HG03378 (cell line): ENCODE measurements at regions not wholly inside any gene's neighbourhood (a gene's known extent, or its start where the extent isn't known, plus 50 kb on each side); places are given as distances from the start of the nearest gene placed in this dataset.
A peak's percentile ranks its signal among the peaks of the same experiment; 100 is the strongest.
"Not testable (repeated sequence)": the region's sequence is repeated elsewhere in the genome, so short reads cannot be mapped to it uniquely, and the experiment has no call there.

Experiments used
- ATAC-seq: cut with Tn5 transposase; IDR thresholded peaks from one replicate; pipeline ENCODE4 v1.9.1; 2021; ENCODE audit warnings: mild to moderate bottlenecking, moderate library complexity; ENCODE audit not compliant: unreplicated experiment

- ATAC-seq: no peak
These were observed 98.4 kb upstream of the BTG1 start for GRCh38 chr12:92244036-92244435.

- ATAC-seq: no peak
These were observed 97.3 kb upstream of the BTG1 start for GRCh38 chr12:92242907-92243306.

DNA sequence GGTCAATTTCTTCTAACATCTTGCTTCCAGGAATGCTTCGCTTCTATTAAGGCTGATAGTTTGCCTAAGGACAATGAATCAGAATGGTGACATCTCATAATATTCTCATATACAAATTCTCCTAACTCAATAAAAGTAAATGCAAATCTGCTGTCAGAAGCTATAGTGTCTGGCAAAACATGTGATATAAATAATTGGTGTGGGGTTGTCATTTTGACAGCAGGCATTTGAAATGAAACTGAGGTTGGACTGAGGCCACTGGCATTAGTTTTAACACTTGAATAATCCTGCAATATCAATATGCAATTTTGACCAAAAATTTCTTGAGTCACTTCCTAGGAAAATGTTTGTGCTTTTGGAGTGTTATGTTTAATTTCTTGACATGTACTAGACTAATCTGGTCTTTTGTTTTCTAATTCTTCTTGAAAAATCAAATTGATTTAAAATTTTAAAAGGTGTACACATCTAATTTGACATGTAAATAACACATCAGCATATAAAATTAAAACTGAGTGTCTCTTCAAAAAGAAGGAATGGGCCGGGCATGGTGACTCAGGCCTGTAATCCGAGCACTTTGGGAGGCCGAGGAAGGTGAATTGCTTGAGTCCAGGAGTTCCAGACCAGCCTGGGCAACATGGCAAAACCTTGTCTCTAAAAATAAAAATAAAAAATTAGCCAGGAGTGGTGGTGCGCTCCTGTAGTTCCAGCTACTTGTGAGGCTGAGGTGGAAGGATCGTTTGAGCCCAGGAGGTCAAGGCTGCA lies 92.3 kb upstream of the BTG1 start:
- no peak for ATAC-seq

GRCh38 chr12:92237262-92237661 lies 91.6 kb upstream of the BTG1 start:
- ATAC-seq: no peak

DNA sequence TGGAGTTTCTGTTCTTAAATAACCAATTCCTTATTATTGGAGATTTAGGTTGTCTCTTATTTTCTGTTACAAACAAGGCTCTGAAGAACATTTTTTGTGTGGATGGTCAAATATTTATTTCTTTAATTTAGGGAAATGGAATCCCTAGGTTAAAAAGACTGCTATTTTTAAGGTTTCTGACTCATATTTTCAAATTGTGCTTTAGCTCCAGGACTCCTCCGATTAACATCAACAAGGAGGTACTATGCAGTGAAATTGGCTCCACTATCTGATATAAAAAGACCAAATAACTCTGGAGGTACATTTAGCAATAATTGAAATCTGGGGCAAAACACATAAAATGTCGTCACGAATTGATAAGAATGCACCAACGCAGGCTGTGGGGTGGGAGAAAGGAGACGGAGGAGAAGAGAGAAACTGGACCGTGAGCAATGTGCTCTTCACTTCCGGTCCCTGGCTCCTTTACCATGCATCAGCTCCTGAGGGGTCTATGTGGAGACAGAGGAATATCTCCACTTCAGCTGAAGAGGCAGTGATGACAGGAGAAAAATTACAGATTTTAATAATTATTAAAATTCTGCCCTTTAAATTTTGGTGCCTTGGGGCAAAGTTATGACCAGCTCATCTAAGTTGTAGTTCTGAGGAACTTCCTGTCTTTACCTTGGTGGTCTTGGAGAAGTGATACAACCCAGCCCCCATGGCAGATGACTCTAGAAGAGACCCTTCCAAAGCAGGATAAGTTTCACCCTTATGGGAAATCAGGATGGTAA lies 90.2 kb upstream of the BTG1 start:
- no peak for ATAC-seq

DNA sequence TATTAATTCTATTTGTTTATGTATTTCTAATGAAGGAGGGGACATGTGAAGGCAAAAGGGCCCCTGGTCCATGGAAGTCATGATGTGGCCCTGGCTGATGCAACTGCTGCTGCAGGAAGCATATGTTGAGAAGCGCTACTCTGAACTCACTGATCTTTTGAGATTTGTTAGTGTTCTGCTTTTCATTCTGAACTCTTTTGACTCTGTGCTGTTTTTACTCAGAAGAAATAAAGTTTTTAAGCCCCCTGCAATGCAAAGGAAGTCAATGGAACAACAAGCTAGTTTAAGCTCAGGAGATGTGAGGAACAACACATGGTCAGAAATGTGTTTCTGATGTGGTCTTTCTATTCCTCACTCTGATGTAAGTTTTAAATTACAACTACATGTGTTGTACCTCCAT lies 88.9 kb upstream of the BTG1 start:
- no peak for ATAC-seq

- ATAC-seq: no peak
These were observed 87.8 kb upstream of the BTG1 start for GRCh38 chr12:92233346-92234015.

DNA sequence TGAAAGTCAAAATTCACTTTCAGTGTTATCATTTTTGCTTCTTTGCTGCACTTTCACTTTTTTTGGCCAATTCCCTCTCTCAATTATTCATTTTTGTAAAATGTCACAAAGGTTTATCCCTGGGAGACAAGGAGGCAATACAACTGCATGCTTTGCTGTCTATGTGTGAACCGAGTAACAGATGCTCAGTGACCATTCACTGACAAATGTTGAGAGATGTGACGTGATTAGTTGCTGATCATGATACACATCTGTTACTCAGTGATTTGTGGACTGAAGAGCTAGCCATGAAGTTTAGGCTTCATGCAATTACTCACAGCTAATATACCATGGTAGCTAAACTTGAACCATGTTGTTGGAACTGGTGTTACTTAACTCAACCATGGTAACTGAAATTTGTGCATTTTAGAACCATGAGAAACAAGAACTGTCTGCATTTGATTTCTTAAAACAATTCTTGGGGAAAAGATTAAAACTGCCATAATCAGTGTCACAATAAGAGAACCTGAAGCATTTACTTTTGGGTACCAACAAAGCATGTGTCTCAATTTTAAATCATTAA lies 86.8 kb upstream of the BTG1 start:
- not testable (repeated sequence) for ATAC-seq

DNA sequence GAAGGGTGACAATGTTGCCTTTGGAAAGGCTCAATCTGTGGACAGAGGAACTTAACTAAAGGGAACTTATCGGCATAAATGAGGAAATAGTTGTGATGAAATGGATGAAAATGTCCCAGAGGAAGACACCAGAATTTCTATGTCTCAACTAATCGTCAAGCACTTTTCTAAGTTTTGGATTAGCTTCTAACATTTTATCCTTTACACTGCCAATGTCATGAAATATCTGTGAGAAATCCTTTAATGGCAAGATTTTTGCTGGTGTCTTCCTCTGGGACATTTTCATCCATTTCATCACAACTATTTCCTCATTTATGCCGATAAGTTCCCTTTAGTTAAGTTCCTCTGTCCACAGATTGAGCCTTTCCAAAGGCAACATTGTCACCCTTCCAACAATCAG lies 86.3 kb upstream of the BTG1 start:
- ATAC-seq: not testable (repeated sequence)

DNA sequence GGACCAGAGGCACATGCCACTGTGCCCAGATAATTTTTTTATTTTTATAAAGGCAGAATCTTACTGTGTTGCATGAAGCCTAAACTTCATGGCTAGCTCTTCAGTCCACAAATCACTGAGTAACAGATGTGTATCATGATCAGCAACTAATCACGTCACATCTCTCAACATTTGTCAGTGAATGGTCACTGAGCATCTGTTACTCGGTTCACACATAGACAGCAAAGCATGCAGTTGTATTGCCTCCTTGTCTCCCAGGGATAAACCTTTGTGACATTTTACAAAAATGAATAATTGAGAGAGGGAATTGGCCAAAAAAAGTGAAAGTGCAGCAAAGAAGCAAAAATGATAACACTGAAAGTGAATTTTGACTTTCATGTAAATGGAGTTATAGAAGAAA lies 85.9 kb upstream of the BTG1 start:
- not testable (repeated sequence) for ATAC-seq

GRCh38 chr12:92229381-92229780 lies 83.7 kb upstream of the BTG1 start:
- ATAC-seq: no peak

DNA sequence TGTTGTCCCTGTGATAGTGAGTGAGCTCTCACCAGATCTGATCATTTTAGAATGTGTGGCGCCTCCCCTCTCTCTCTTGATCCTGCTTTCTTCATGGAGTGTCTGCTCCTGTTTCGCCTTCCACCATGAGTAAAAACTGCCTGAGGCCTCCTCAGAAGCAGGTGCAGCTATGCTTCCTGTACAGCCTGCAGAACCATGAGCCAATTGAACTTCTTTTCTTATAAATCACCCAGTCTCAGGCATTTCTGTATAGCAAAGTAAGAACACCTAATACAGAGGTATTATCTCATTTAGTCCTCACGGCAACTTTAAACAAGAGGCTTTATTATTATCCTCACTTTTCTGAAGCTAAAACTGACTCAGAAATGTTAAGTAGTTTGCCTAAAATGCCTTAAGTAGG lies 81.3 kb upstream of the BTG1 start:
- ATAC-seq: no peak

DNA sequence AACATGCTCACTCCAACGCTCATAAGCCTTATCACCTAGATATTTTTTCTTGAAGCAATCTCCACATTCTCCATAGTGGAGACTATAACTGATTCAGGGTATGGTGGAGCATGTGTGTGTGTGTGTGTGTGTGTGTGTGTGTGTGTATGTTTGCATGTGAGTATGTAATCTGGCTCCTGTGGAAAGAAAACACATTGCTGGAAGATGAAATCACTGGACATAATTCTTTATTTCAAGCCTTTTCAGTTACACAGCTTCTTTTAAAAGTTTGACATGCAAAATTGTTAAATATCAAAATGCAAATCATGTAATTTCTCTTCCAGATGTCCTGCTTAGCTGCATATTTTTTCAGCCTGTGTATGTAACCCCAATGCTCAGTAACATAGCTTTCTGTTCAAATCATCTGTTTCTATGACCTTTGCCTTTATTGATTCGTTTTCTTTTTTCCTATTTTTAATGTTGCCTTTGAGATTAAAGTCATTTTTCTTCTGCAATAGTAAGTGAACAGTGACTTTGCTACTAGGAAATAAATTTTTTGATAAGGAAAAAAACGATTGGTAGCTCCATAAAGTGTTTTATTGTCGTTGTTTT lies 80.5 kb upstream of the BTG1 start:
- no peak for ATAC-seq

DNA sequence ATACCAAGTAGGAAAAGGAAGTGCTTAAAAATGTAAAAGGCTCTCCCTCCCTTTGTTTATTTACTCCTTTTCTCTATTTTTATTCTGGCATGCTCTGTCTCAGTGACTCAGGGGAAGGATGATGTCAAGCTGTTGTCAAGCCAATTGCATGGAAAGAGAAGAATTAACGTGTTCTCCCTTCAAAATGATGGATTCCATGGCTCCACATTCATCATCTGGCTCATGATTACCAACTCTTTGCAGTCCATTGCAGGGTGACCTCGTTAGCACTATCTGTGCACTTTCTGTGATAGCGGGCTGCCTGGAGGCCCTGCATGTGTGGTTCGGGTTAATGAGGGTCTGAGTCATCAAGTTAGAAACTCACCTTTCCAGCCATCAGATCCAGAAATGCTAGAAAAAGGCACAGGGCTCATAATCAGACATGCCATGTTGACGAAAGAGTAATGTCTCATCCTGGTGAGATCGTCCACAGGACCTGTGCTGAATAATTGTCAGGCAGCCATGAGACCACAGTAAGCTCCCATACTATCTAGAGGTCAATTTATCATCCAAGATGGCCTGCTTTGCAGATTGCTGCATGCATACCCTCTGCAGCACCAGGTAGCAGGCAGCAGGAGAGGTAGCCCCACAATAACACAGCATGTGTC lies 79.2 kb upstream of the BTG1 start:
- ATAC-seq: no peak

- ATAC-seq: no peak
These were observed 77.8 kb upstream of the BTG1 start for GRCh38 chr12:92223481-92223880.

DNA sequence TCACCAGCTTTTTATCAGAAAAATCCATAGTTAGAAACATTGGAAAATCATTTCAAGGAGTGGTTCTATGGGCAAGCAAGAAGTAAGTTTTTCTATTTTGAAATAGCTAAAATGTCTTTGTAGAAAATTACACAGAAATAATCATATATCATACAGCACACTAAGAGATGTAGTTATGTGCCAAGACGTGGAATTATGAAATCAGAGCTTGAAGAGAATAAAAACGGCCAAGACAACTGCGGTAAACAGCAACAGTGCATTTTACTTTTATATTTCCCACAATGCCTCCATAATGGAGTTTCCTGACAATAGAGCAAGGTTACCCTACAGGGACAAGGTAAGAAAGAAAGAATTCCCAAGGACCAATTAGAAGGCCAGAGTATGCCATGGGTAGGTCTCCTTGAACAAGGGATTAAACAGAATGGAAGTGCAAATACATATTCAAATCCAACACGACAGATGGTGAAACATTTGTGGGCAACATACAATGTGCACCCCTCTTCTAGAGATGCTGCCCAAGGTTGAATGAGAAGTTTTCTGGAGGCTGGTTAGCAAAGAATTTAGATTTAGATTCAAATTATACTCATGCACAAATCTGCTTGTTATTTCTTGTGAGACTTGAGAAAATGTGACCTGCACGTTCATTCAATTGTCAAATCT lies 76.1 kb upstream of the BTG1 start:
- ATAC-seq: no peak

DNA sequence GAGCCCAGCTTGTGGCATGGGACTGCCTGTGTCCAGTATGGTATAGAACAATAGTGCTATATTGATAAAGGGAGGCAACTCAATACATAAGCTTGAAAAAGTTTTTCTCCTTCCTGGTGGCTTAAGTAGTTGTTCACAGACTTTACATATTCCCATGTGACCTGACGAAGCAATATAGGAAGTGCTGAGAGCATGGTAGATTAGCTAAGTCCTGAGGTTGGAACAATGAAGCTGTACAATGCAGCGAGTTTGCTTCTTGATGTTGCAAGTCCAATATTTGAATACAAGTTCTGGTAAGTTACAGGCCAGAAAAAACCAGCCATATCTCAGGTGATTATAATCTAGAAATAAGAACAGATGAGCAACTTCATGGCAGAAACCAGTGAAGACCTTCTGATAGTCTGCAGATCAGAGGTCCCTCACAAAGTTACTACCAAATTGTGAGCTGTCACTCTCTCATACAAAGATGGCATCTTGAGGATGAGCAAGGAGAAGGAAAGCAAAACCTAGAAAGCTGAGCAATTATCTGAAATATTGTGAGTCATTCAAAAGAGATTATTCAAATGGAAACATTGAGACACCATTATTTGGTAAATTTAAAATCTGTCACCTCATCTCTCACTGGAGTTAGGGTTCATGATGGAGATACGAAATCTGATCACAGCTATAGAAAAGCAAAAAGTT lies 72.9 kb upstream of the BTG1 start:
- peak; percentile 72 for ATAC-seq

DNA sequence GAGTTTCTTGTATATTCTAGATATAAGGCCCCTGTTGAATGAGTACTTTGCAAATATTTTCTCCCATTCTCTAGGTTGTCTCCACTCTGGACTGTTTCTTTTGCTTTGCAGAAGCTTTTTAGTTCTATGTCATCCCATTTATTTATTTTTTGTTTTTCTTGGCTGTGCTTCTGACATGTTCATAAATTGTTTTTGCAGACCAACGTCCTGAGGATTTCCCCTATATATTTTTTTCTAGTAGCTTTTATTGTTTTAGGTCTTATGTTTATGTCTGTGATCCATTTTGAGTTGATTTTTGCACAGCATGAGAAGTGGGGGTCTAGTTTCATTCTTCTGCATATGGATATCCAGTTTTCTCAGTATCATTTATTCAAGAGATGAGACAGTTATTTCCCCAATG lies 70.4 kb upstream of the BTG1 start:
- ATAC-seq: no peak

GRCh38 chr12:92215358-92215757 lies 69.7 kb upstream of the BTG1 start:
- no peak for ATAC-seq

DNA sequence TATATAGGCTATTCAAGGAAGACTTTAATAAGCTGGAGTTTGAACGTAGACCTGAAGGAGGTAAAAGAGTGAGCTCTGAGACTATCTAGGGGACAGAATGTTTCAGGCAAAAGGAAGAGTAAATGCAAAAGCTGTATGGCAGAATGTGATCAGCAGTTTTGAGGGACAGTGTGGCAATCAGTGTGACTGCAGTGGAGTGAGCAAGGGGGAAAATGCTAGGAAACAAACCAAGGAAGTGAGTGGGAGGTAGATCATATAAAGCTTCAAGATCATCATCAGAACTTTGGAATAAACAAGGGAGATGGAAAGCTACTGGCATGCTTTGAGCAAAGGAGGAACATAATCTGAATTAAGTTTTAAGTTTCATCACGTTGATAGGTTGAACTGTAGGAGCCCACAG lies 67.5 kb upstream of the BTG1 start:
- no peak for ATAC-seq
